ENCODE measurements at regions not wholly inside any gene's neighbourhood (a gene's known extent, or its start where the extent isn't known, plus 50 kb on each side); places are given as distances from the start of the nearest gene placed in this dataset.

DNA sequence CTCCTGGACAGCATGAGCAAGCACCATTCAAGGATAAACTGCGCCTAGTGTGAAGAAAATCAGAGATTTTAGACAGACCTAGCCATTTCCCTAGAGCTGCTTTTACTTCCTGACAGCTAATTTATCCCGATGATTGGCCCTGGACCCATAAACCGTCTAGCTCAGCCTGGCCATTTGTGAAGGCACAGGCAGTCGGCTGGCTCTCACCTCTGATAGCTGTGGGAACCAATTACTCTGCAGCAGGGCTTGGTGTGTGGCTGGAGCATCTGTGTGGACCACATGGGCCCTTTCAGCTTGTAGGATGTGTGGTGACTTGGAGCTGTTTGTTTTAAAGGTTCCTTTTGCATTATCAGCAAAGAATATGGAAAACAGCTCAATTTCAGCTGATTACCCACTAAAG lies 111.1 kb upstream of the NPY start:
- no peak for DNase-seq (ENCODE audit: low spot score)
- peaks cover 6% of the 10 kb centered on the region for H3K4me1 Mint-ChIP-seq (ENCODE audit: unreplicated experiment)
- no peaks in the 10 kb centered on the region for H3K27me3 Mint-ChIP-seq (ENCODE audit: unreplicated experiment)
- H3K4me3 Mint-ChIP-seq (ENCODE audit: unreplicated experiment), result no peak overlapping the region
- TF ChIP-seq CTCF (IDR thresholded peaks at IDR 0.05; ENCODE audit: unreplicated experiment), result no peak
- no peak overlapping the region for H3K27ac Mint-ChIP-seq (ENCODE audit: unreplicated experiment)
- H3K36me3 Mint-ChIP-seq (ENCODE audit: low read depth, unreplicated experiment), result no peaks in the 10 kb centered on the region
- H3K9me3 Mint-ChIP-seq (ENCODE audit: unreplicated experiment), result no peaks in the 10 kb centered on the region

GRCh38 chr7:24175603-24176002 lies 108.4 kb upstream of the NPY start:
- TF ChIP-seq CTCF (IDR thresholded peaks at IDR 0.05; ENCODE audit: unreplicated experiment), result no peak
- DNase-seq (ENCODE audit: low spot score), result no peak
- Mint-ChIP-seq H3K27ac (ENCODE audit: unreplicated experiment) (no peak overlapping the region), H3K9me3 (ENCODE audit: unreplicated experiment) (no peaks in the 10 kb centered on the region), H3K4me3 (ENCODE audit: unreplicated experiment) (no peak overlapping the region), H3K27me3 (ENCODE audit: unreplicated experiment) (no peaks in the 10 kb centered on the region), H3K4me1 (ENCODE audit: unreplicated experiment) (peaks cover 6% of the 10 kb centered on the region), H3K36me3 (ENCODE audit: low read depth, unreplicated experiment) (no peaks in the 10 kb centered on the region)

DNA sequence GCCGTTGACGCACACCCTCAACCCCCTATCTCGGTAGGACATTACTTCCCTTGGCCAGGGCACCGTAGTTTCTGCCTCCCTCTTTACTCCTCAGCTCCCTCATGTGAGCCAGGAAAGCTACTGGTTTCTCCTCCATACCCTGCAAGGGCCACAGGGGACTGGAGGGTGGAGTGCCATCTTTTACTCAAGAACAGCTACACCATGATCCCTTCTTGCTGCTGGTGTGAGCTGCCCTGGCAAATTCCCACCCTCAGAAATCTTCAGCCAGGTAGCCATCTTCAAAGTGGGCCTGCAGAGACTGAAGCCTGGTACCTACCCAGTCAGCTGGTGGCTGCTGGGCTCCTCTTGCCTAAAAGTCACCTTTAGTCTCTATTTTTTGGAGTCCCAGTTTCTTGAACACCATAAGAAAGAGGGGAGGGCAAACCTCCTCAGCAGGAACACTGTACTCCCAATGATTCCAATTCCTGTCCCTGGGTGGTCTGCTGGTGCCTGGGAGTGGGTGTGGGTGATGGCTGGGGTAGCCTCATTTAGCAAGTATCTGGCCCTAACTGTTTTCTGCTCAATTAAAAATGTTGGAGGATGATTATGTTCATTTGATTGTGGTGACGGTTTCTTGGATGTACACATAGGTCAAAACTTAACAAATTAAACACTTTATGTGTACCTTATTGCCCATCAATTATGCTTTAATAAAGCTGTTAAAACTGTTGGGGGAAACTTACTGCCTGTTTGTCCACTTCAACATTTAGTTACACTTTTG lies 105.0 kb upstream of the NPY start:
- no peaks in the 10 kb centered on the region for H3K9me3 Mint-ChIP-seq (ENCODE audit: unreplicated experiment)
- no peaks in the 10 kb centered on the region for H3K4me1 Mint-ChIP-seq (ENCODE audit: unreplicated experiment)
- TF ChIP-seq CTCF (IDR thresholded peaks at IDR 0.05; ENCODE audit: unreplicated experiment), result no peak

DNA sequence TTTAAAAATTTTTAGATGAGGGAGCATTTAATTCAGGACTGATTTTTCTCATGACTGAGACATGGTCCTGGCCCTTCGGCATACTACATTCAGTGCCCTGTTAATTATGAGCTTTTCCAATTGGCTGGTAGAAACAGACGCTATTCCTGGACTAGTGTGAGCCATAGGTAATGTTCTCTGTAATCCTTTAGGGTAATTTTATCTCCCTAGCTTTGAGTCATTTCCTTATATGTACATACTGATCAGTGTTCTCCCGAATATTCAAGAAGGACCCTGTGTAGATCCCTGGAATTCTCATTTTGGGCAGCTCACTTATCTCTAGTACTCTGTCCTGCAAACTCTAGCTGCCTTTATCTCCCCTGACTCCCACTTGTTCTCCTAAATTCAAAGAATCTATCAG lies 92.6 kb upstream of the NPY start:
- Mint-ChIP-seq H3K27me3 (ENCODE audit: unreplicated experiment) (no peaks in the 10 kb centered on the region), H3K27ac (ENCODE audit: unreplicated experiment) (no peak overlapping the region)

More for the DNA sequence above, 105.0 kb upstream of the NPY start:
- DNase-seq (ENCODE audit: low spot score), result no peak
- Mint-ChIP-seq H3K27me3 (ENCODE audit: unreplicated experiment) (no peaks in the 10 kb centered on the region), H3K4me3 (ENCODE audit: unreplicated experiment) (no peak overlapping the region), H3K36me3 (ENCODE audit: low read depth, unreplicated experiment) (no peaks in the 10 kb centered on the region), H3K27ac (ENCODE audit: unreplicated experiment) (no peak overlapping the region)

More for the DNA sequence above, 92.6 kb upstream of the NPY start:
- H3K36me3 Mint-ChIP-seq (ENCODE audit: low read depth, unreplicated experiment), result no peaks in the 10 kb centered on the region
- DNase-seq (ENCODE audit: low spot score), result no peak
- no peaks in the 10 kb centered on the region for H3K9me3 Mint-ChIP-seq (ENCODE audit: unreplicated experiment)
- no peak for TF ChIP-seq CTCF (IDR thresholded peaks at IDR 0.05; ENCODE audit: unreplicated experiment)
- H3K4me1 Mint-ChIP-seq (ENCODE audit: unreplicated experiment), result no peaks in the 10 kb centered on the region
- H3K4me3 Mint-ChIP-seq (ENCODE audit: unreplicated experiment), result no peak overlapping the region
